Progenitor cell of endocrine pancreas (in vitro differentiated cells): ENCODE measurements at regions not wholly inside any gene's neighbourhood (a gene's known extent, or its start where the extent isn't known, plus 50 kb on each side); places are given as distances from the start of the nearest gene placed in this dataset.

Experiments used
- DNase-seq: peaks from one replicate; pipeline ENCODE4 v3.0.0; 2021; ENCODE audit warnings: low spot score; ENCODE audit not compliant: unreplicated experiment
- H3K27ac Mint-ChIP-seq: 2 replicates; pipeline ENCODE4 v1.8.0; 2021; ENCODE audit warnings: mild to moderate bottlenecking, moderate library complexity, mixed read lengths
- H3K27me3 Mint-ChIP-seq: 2 replicates; pipeline ENCODE4 v1.8.0; 2021; ENCODE audit warnings: mixed read lengths
- H3K36me3 Mint-ChIP-seq: 2 replicates; pipeline ENCODE4 v1.8.0; 2022; ENCODE audit warnings: mixed read lengths; ENCODE audit not compliant: insufficient read depth
- H3K4me1 Mint-ChIP-seq: 2 replicates; pipeline ENCODE4 v1.8.0; 2021; ENCODE audit warnings: low read depth, mixed read lengths
- H3K4me3 Mint-ChIP-seq: 2 replicates; pipeline ENCODE4 v1.8.0; 2021; ENCODE audit warnings: low read depth, mild to moderate bottlenecking, moderate library complexity, mixed read lengths
- H3K9me3 Mint-ChIP-seq: 2 replicates; pipeline ENCODE4 v1.8.0; 2021; ENCODE audit warnings: low read depth, mixed read lengths
- TF ChIP-seq, protein P1 (sequence below): fragments of 200-600 bp; sonication (generic); IDR thresholded peaks from one replicate; pipeline ENCODE4 v1.5.0; 2021; ENCODE audit warnings: antibody characterized with exemption, mild to moderate bottlenecking; ENCODE audit not compliant: unreplicated experiment

DNA sequence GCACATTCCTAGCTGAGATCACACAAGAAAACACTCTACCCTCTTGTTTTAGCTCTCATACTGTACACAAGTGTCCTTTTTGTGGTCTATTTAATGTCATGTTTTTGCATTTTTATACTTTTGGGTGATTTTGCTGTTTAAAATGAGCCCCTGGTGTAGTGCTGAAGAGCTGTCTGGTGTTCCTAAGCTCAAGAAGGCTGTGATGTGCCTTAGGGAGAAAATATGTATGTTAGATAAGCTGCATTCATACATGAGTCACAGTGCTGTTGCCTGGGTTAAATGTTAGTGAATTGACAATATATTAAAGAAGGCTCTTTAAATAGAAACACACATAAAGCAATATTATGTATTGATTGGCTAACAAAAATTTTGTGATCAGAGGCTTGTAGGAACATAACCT, 387.4 kb upstream of the C2CD4B start:
- peaks cover 4% of the 10 kb centered on the region for H3K4me1 Mint-ChIP-seq
- H3K9me3 Mint-ChIP-seq = peaks cover 6% of the 10 kb centered on the region
- no peak overlapping the region for H3K27ac Mint-ChIP-seq
- DNase-seq = no peak
- TF ChIP-seq, protein P1, sequence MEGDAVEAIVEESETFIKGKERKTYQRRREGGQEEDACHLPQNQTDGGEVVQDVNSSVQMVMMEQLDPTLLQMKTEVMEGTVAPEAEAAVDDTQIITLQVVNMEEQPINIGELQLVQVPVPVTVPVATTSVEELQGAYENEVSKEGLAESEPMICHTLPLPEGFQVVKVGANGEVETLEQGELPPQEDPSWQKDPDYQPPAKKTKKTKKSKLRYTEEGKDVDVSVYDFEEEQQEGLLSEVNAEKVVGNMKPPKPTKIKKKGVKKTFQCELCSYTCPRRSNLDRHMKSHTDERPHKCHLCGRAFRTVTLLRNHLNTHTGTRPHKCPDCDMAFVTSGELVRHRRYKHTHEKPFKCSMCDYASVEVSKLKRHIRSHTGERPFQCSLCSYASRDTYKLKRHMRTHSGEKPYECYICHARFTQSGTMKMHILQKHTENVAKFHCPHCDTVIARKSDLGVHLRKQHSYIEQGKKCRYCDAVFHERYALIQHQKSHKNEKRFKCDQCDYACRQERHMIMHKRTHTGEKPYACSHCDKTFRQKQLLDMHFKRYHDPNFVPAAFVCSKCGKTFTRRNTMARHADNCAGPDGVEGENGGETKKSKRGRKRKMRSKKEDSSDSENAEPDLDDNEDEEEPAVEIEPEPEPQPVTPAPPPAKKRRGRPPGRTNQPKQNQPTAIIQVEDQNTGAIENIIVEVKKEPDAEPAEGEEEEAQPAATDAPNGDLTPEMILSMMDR = no peak
- H3K27me3 Mint-ChIP-seq = no peaks in the 10 kb centered on the region
- peaks cover 4% of the 10 kb centered on the region for H3K36me3 Mint-ChIP-seq
- H3K4me3 Mint-ChIP-seq = no peak overlapping the region

GRCh38 chr15:62553911-62554563, 389.0 kb upstream of the C2CD4B start:
- TF ChIP-seq, protein P1 = no peak
- peak overlapping the region; percentile 59 for H3K27ac Mint-ChIP-seq
- DNase-seq = no peak
- peaks cover 5% of the 10 kb centered on the region for H3K4me1 Mint-ChIP-seq
- H3K27me3 Mint-ChIP-seq = no peaks in the 10 kb centered on the region
- peaks cover 4% of the 10 kb centered on the region for H3K36me3 Mint-ChIP-seq
- H3K4me3 Mint-ChIP-seq = no peak overlapping the region
- peaks cover 6% of the 10 kb centered on the region for H3K9me3 Mint-ChIP-seq

GRCh38 chr15:62558640-62559380, 393.7 kb upstream of the C2CD4B start:
- H3K4me3 Mint-ChIP-seq = no peak overlapping the region
- no peak for DNase-seq
- no peaks in the 10 kb centered on the region for H3K27me3 Mint-ChIP-seq
- peaks cover 3% of the 10 kb centered on the region for H3K9me3 Mint-ChIP-seq
- no peaks in the 10 kb centered on the region for H3K36me3 Mint-ChIP-seq
- H3K27ac Mint-ChIP-seq = no peak overlapping the region
- peaks cover 26% of the 10 kb centered on the region for H3K4me1 Mint-ChIP-seq
- TF ChIP-seq, protein P1 = no peak

DNA sequence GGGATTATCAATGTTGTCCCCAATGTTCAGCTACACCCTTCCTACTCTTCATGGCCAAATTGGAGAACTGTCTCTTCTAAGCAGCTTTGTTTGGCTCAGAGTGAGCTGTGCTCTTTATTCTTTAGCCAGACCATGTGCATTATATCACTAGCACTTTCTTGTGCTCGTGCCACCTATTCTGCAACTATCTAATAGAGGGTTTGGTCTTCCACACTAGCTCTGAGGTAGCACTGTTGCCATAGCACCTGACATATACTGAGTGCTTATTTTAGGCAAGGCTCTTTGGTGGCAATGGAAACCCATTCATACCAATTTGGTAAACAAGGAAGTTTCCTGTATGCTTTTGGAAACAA, 394.3 kb upstream of the C2CD4B start:
- TF ChIP-seq, protein P1 = no peak
- Mint-ChIP-seq H3K27me3 (no peaks in the 10 kb centered on the region), H3K4me1 (peaks cover 24% of the 10 kb centered on the region), H3K9me3 (peaks cover 3% of the 10 kb centered on the region), H3K4me3 (no peak overlapping the region), H3K27ac (no peak overlapping the region), H3K36me3 (no peaks in the 10 kb centered on the region)
- DNase-seq = no peak

DNA sequence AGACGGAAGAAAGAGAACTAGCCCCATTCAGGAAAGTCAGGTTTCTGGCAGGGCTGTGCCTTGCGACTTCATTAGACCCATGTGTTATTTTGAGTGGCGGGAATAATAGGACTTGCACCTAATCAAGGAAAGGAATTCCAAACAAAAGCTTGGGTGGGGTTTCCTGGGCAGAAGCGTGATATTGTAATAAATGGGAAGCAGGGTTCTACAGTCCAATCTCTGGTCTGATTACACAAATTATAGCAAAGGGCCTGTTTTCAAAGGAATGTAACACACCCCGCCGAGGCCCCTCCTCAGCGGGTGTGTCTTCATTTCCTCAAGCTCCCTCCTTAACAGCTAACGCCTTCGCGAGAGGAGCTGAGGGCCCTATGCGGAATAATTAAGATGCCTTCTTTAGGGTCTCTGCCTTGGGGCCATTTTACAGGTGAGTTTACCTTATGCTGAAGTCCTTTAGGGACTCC, 396.0 kb upstream of the C2CD4B start:
- DNase-seq = no peak
- H3K4me1 Mint-ChIP-seq = peaks cover 35% of the 10 kb centered on the region
- H3K27me3 Mint-ChIP-seq = no peaks in the 10 kb centered on the region
- H3K27ac Mint-ChIP-seq = peak overlapping the region; percentile 76
- no peaks in the 10 kb centered on the region for H3K36me3 Mint-ChIP-seq
- TF ChIP-seq, protein P1 = no peak
- no peak overlapping the region for H3K4me3 Mint-ChIP-seq
- H3K9me3 Mint-ChIP-seq = peaks cover 3% of the 10 kb centered on the region
